Frontal cortex (tissue), 3 donors: ENCODE measurements at regions not wholly inside any gene's neighbourhood (a gene's known extent, or its start where the extent isn't known, plus 50 kb on each side); places are given as distances from the start of the nearest gene placed in this dataset.

Experiments used
- DNase-seq, 2 donors: peaks; one replicate each; pipeline ENCODE4 v3.0.0; 2012; ENCODE audit warnings: low spot score in 2 of 2
- FAIRE-seq: peaks from 2 replicates; lab custom pipeline; 2012; peaks lifted over from hg19 to GRCh38; lab: Jason Lieb, UNC
- donor health status: control.
- donor health status: control.
- donor health status: control.

GRCh38 chr18:68472701-68473295, 242.1 kb downstream of the TMX3 start:
- no peak for DNase-seq
- FAIRE-seq = no peak

GRCh38 chr18:68469049-68469625, 245.8 kb downstream of the TMX3 start:
- FAIRE-seq = no peak
- DNase-seq = no peak

- FAIRE-seq (no peak), DNase-seq (no peak)
These were observed 247.0 kb downstream of the TMX3 start for GRCh38 chr18:68467957-68468356.

GRCh38 chr18:68467329-68467728, 247.6 kb downstream of the TMX3 start:
- DNase-seq = no peak
- no peak for FAIRE-seq

- DNase-seq (no peak), FAIRE-seq (no peak)
These were observed 248.2 kb downstream of the TMX3 start for GRCh38 chr18:68466672-68467071.

GRCh38 chr18:68462766-68463165, 252.1 kb downstream of the TMX3 start:
- no peak for DNase-seq
- FAIRE-seq = no peak

GRCh38 chr18:68462148-68462547, 252.8 kb downstream of the TMX3 start:
- FAIRE-seq (no peak), DNase-seq (no peak)

- FAIRE-seq (no peak), DNase-seq (no peak)
These were observed 253.4 kb downstream of the TMX3 start for GRCh38 chr18:68461481-68462018.

- no peak for DNase-seq
These were observed 254.9 kb downstream of the TMX3 start for GRCh38 chr18:68459968-68460367.

GRCh38 chr18:68456985-68457384, 257.9 kb downstream of the TMX3 start:
- no peak for FAIRE-seq
- DNase-seq = no peak

More at GRCh38 chr18:68459968-68460367, 254.9 kb downstream of the TMX3 start:
- no peak for FAIRE-seq

GRCh38 chr18:68455229-68455603, 259.7 kb downstream of the TMX3 start:
- FAIRE-seq = no peak
- DNase-seq = no peak

GRCh38 chr18:68454511-68455228, 260.2 kb downstream of the TMX3 start:
- DNase-seq = no peak
- FAIRE-seq = no peak

- FAIRE-seq (no peak), DNase-seq (no peak)
These were observed 265.6 kb downstream of the TMX3 start for GRCh38 chr18:68449292-68449691.

GRCh38 chr18:68448736-68449135, 266.2 kb downstream of the TMX3 start:
- FAIRE-seq = no peak
- no peak for DNase-seq

- no peak for FAIRE-seq
- DNase-seq = no peak
These were observed 267.6 kb downstream of the TMX3 start for GRCh38 chr18:68447286-68447685.

GRCh38 chr18:68445668-68446426, 269.1 kb downstream of the TMX3 start:
- FAIRE-seq (no peak), DNase-seq (no peak)

- no peak for FAIRE-seq
- no peak for DNase-seq
These were observed 269.8 kb downstream of the TMX3 start for GRCh38 chr18:68445136-68445535.

- DNase-seq (no peak), FAIRE-seq (no peak)
These were observed 273.7 kb downstream of the TMX3 start for GRCh38 chr18:68441241-68441640.

- DNase-seq (no peak), FAIRE-seq (no peak)
These were observed 274.5 kb downstream of the TMX3 start for GRCh38 chr18:68440433-68440832.

- FAIRE-seq (no peak), DNase-seq (no peak)
These were observed 275.3 kb downstream of the TMX3 start for GRCh38 chr18:68439642-68440041.

GRCh38 chr18:68438983-68439382, 275.9 kb downstream of the TMX3 start:
- no peak for DNase-seq
- no peak for FAIRE-seq
